GM19372 (cell line): ENCODE measurements at regions not wholly inside any gene's neighbourhood (a gene's known extent, or its start where the extent isn't known, plus 50 kb on each side); places are given as distances from the start of the nearest gene placed in this dataset.
"Not testable (repeated sequence)": the region's sequence is repeated elsewhere in the genome, so short reads cannot be mapped to it uniquely, and the experiment has no call there.

Experiments used
- ATAC-seq: cut with Tn5 transposase; IDR thresholded peaks from one replicate; pipeline ENCODE4 v1.9.1; 2021; ENCODE audit warnings: mild to moderate bottlenecking, low read depth, moderate library complexity; ENCODE audit not compliant: unreplicated experiment

- not testable (repeated sequence) for ATAC-seq
Measured at GRCh38 chr9:62874213-62874612, 1684.4 kb downstream of the SPATA31A7 start.

GRCh38 chr9:62874745-62875599 lies 1685.1 kb downstream of the SPATA31A7 start:
- not testable (repeated sequence) for ATAC-seq

DNA sequence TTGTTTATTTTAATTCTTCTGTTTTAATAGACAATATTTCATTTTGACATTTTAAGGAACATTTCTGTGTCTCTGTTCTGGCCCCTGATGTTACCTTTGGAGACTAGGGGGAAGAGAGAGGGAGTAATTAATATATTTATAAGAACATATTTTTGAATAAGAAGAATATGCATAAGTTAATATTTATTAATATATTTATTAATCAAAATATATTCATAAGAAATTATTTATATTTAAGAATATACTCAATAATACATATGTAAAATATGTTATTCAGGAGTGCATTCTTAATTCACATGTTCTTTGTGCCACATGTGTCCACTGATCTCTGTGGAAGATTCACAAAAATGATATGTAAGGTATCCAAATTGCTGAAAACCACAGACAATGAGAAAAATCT lies 1687.7 kb downstream of the SPATA31A7 start:
- not testable (repeated sequence) for ATAC-seq

DNA sequence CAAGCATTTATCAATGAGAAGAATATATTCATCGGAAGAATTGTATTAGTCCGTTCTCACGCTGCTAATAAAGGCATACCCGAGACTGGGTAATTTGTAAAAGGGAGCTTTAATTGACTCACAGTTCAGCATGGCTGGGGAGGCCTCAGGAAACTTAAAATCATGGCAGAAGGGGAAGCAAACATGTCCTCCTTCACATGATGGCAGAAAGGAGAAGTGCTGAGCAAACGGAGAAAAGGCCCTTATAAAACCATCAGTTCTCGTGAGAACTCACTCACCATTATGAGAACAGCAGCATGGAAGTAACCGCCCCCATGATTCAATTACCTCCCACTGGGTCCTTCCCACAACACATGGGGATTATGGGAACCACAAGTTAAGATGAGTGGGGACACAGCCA lies 1688.2 kb downstream of the SPATA31A7 start:
- not testable (repeated sequence) for ATAC-seq

GRCh38 chr9:62880453-62880852 lies 1690.6 kb downstream of the SPATA31A7 start:
- not testable (repeated sequence) for ATAC-seq

- not testable (repeated sequence) for ATAC-seq
Measured at GRCh38 chr9:62880971-62881370, 1691.1 kb downstream of the SPATA31A7 start.

DNA sequence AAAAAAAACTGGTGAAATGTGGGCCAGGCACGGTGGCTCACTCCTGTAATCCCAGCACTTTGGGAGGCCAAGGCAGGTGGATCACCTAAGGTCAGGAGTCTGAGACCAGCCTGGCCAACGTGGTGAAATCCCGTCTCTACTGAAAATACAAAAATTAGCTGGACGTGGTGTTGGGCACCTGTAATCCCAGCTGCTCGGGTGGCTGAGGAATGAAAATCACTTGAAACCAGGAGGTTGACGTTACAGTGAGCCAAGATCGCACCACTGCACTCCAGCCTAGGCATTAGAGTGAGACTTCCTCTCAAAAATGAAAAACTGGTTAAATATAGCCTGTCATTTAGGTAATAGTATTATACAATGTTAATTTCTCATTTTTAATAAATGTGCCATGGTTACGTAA lies 1692.0 kb downstream of the SPATA31A7 start:
- ATAC-seq, result not testable (repeated sequence)

DNA sequence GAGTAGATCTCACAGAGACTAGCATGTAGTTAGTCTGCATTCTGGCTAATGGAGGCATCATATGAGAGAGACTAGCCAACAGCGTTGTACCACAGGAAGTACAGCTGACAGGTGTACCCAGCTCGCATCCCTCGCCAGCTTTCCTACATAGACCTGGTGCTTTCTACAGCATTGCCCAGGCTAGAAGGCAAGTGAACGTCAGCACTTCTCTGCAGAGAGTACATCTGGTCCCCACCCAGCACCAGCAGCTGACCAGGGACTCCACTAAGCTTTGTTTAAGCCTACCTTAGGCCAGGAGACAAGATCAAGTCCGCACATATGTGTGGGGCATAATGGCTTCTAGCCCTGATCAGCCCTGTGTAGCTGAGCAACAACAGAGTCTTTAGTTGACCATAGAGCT lies 1692.9 kb downstream of the SPATA31A7 start:
- ATAC-seq, result not testable (repeated sequence)

DNA sequence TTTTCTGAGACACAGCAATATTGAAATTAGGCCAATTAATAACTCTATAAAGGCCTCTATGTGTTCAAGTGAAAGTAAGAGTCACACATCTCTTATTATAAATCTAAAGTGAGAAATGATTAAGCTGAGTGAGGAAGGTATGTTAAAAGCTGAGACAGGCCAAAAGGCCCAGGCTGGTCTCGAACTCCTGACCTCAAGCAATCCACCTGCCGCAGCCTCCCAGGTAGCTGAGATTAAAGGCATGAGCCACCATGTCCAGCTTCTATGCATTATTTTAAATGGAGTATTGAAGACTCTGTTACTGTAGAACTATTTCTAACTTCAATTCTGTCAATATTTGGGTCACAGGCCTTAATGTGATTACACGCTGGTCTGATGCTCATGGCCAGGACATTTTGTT lies 1706.9 kb downstream of the SPATA31A7 start:
- not testable (repeated sequence) for ATAC-seq

GRCh38 chr9:62897411-62898225 lies 1707.8 kb downstream of the SPATA31A7 start:
- not testable (repeated sequence) for ATAC-seq

DNA sequence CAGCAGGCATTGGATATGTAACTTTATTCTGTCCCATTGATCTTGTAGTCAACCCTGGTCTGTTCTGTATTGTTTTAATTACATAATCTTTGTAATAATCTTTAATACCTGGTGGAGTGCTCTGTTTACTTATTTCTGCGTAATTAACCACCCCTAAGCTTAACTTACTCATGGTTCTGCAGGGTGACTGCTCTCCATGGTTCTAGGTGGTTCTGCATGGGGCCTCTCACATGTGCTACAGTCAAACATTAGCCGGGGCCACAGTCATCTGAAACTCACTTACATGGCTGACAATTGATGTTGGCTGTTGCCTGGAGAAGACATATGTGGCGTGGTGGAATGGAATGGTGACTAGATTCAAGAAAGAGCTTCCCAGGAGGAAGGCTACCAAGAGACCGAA lies 1709.8 kb downstream of the SPATA31A7 start:
- not testable (repeated sequence) for ATAC-seq

- ATAC-seq, result not testable (repeated sequence)
Measured at GRCh38 chr9:62904061-62904460, 1714.2 kb downstream of the SPATA31A7 start.

DNA sequence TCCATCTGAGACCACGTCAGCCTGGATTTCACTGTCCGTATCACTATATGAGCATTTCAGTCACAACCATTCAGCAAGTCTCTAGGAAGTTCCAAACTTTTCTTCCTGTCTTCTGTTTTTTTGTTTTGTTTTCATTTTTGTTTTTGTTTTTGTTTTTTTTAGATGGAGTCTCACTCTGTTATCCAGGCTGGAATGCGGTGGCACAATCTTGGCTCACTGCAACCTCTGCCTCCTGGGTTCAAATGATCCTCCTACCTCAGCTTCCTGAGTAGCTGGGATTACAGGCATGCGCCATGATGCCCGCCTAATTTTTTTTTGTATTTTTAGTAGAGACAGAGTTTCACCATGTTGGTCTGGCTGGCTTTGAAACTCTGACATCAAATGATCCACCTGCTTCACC lies 1715.9 kb downstream of the SPATA31A7 start:
- not testable (repeated sequence) for ATAC-seq

GRCh38 chr9:62907866-62908265 lies 1718.0 kb downstream of the SPATA31A7 start:
- not testable (repeated sequence) for ATAC-seq

DNA sequence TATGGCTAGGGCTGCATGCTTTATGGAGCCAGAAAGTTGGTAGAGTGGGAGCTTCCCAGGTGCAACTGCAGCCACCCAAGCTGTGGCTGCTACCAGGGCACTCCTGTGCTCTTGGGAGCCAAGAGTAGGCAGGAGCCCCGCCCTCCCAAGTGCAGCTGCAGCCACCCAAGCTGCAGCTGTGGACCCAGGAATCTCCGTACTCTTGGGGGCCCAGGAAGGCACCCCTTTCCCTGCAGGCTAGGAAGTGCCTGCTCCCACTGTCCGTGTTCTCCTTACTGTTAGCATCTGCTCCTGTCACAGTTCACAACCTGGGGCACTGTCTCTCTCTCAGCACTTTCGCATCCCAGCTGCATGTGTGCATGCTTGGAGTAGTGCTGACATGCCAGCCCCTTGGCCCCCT lies 1718.4 kb downstream of the SPATA31A7 start:
- ATAC-seq, result not testable (repeated sequence)

- not testable (repeated sequence) for ATAC-seq
Measured at GRCh38 chr9:62909447-62909846, 1719.6 kb downstream of the SPATA31A7 start.

DNA sequence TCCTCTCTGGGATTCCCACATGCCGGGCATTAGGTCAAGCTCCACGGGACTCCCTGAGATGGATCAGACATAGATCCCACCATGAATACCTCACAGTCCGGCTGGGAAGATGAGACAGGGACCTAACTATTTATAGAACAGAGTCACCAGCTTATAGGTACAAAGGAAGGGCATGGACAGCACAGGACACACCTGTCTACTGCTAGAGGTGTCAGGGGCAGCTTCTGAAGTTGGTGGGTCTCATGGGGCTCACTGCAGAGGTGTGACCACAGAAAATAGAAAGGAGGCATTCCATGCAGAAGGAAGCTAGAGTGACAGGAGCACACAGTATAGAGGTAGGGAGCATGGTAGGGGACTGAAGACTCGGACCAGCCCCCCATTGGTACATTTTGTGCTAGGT lies 1722.4 kb downstream of the SPATA31A7 start:
- not testable (repeated sequence) for ATAC-seq

DNA sequence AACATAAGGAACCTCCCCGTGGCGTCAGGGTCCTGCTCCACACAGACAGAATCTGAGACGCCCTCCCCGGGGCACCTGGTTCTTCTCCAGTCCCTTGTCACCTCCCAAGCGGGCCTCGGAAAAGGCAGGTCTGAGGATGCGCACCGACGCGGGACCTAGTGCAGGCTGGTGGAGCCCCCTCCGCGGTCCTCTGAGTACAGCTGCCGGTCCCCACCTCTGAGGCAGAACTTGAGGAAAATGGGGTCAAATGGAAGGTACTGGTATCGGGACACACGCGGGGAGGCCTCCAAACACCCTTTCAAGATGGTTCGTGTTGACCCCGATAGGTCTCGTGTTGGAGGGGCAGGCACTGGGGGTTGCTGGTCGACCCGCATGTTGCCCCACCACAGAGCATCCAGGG lies 1725.3 kb downstream of the SPATA31A7 start:
- not testable (repeated sequence) for ATAC-seq

DNA sequence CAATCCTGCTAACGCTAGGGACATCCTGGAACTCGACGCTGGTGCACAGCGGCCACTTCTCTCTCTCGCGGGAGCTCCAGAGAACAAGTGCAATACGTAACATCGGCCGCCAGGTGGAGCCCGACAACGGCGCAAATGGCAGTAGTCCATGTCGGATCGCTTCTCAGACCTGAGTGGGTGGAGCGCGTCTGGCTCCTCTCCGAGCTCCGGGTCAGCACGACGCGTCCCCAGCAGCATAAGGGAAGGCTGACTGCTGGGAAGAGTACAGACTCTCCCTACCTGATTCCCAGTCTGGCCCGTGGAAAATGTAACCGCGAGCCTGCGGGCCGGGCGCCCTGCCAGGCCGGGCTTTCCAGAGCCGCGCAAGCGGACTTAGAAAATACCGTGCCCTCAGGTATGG lies 1725.8 kb downstream of the SPATA31A7 start:
- peak; percentile 100 for ATAC-seq

DNA sequence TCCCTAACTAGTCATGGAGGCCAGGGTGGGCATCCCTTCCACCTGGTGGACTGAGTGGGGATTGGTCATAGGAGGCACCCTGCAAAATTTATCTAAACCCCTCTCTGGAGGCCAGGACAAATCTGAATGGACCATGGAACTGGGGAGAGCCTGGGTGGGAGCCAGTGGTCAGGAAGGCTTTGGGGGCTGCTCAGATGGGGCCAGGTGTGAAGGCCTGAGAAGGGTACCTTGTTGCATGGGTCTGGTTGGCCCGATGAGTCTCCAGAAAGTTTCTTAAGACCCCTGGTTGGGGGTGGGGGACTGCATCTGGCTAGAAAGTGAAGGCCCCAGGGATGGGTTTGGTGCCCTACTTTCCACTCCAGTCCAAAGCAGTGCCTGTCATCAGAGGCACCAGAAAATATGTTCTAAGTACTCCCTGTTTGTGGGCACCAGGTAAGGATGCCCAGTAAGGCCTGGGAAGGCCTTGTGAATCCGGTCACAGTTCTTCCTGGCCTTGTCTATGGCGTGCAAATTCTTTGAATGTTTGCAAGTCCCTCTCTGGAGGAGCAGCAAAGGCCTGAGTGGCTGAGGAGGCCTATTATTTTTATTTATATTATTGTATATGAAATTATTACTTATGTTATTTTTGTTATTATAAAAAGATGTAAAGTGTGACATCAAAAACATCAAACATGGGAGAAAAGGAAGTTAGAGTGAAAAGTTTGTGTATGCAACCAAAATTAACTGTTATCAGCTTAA lies 1729.0 kb downstream of the SPATA31A7 start:
- not testable (repeated sequence) for ATAC-seq

GRCh38 chr9:62931484-62931883 lies 1741.6 kb downstream of the SPATA31A7 start:
- ATAC-seq, result not testable (repeated sequence)
